Ascending aorta (tissue), 2 donors: ENCODE measurements at regions not wholly inside any gene's neighbourhood (a gene's known extent, or its start where the extent isn't known, plus 50 kb on each side); places are given as distances from the start of the nearest gene placed in this dataset.

Experiments
- DNase-seq, 2 donors: peaks; one replicate each; pipeline ENCODE4 v3.0.0-alpha.2; 2019; ENCODE audit warnings: low spot score in 2 of 2
- H3K27ac ChIP-seq, 2 donors: fragments of 200-600 bp; sonication (generic); one replicate each; pipeline ENCODE4 v1.5.1; 2016 to 2017; ENCODE audit warnings: mild to moderate bottlenecking in 1 of 2
- H3K27me3 ChIP-seq: fragments of 200-600 bp; sonication (generic); one replicate; pipeline ENCODE4 v1.5.1; 2017
- H3K36me3 ChIP-seq, 2 donors: fragments of 200-600 bp; sonication (generic); one replicate each; pipeline ENCODE4 v1.5.1; 2016
- H3K4me1 ChIP-seq, 2 donors: fragments of 200-600 bp; sonication (generic); one replicate each; pipeline ENCODE4 v1.5.1; 2016 to 2017; ENCODE audit warnings: mild to moderate bottlenecking in 1 of 2
- H3K4me3 ChIP-seq, 2 donors: fragments of 200-600 bp; sonication (generic); one replicate each; pipeline ENCODE4 v1.5.1; 2016 to 2017; ENCODE audit warnings: mild to moderate bottlenecking in 1 of 2
- H3K9me3 ChIP-seq, 2 donors: fragments of 200-600 bp; sonication (generic); one replicate each; pipeline ENCODE4 v1.5.1; 2016
- intact Hi-C: fragments of 100-400 bp; cut with DNase I; formaldehyde crosslinking; loops from one replicate; pipeline ENCODE4 v1.15.1; 2023
- TF ChIP-seq, protein P1 (sequence below), 3 experiments: fragments of 200-600 bp in 2 of 3; fragments of 450-650 bp in 1 of 3; sonication (generic) in 2 of 3; IDR thresholded peaks; one replicate each; pipeline ENCODE4 v1.5.1; 2016 to 2019; ENCODE audit warnings: antibody characterized with exemption in 3 of 3, mild to moderate bottlenecking in 1 of 3, moderate library complexity in 1 of 3

DNA sequence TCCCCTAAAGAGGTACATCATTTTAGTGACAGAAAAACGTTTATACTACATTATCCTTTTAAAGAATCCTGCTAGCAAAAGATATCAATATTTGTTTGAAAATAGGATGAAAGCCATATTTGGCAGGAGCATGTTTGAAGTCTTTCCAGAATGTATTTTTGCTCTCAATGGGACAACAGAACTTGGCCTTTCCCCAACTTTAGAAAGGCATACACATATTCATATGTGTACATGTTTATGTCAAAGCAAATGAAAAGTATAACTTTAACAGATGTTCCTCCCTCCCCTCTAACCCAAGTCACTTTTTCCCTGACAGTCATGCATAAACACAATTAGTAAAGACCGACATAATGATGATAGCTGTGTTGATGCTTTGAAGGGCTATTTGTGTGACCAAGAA is 427.8 kb upstream of the CDH6 start:
- H3K9me3 ChIP-seq: no peaks in the 10 kb centered on the region
- TF ChIP-seq, protein P1, sequence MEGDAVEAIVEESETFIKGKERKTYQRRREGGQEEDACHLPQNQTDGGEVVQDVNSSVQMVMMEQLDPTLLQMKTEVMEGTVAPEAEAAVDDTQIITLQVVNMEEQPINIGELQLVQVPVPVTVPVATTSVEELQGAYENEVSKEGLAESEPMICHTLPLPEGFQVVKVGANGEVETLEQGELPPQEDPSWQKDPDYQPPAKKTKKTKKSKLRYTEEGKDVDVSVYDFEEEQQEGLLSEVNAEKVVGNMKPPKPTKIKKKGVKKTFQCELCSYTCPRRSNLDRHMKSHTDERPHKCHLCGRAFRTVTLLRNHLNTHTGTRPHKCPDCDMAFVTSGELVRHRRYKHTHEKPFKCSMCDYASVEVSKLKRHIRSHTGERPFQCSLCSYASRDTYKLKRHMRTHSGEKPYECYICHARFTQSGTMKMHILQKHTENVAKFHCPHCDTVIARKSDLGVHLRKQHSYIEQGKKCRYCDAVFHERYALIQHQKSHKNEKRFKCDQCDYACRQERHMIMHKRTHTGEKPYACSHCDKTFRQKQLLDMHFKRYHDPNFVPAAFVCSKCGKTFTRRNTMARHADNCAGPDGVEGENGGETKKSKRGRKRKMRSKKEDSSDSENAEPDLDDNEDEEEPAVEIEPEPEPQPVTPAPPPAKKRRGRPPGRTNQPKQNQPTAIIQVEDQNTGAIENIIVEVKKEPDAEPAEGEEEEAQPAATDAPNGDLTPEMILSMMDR (IDR thresholded peaks at IDR 0.05): no peak
- peaks cover 0 to 6% of the 10 kb centered on the region in 2 donors for H3K4me1 ChIP-seq
- no peak overlapping the region for H3K4me3 ChIP-seq
- H3K27me3 ChIP-seq: no peaks in the 10 kb centered on the region
- no peak overlapping the region for H3K27ac ChIP-seq
- no peak for DNase-seq
- intact Hi-C loops: no loop called here
- H3K36me3 ChIP-seq: no peaks in the 10 kb centered on the region

DNA sequence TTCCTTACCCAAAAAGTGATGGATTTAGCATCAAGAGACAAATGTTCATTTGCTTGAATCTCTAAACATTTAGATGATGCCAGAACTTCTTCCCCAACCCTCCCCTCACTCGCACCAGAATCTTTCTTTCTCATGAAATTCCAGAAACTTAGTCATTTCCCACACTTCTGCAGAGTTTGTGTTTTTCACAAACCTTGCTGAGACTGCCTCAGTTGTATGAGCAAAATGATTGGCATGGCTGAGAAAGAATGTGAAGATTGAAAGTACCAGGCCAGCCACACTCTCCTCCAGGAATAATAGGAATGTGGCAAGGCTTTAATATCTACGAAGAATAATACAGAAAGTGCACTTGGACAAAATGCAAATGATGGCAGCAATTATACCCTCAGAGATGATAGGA is 428.3 kb upstream of the CDH6 start:
- DNase-seq: no peak
- Histone ChIP-seq H3K4me3 (no peak overlapping the region), H3K27ac (no peak overlapping the region), H3K9me3 (no peaks in the 10 kb centered on the region), H3K27me3 (no peaks in the 10 kb centered on the region), H3K36me3 (no peaks in the 10 kb centered on the region), H3K4me1 (peaks cover 0 to 6% of the 10 kb centered on the region in 2 donors)
- TF ChIP-seq, protein P1 (IDR thresholded peaks at IDR 0.05): no peak
- intact Hi-C loops: no loop called here

DNA sequence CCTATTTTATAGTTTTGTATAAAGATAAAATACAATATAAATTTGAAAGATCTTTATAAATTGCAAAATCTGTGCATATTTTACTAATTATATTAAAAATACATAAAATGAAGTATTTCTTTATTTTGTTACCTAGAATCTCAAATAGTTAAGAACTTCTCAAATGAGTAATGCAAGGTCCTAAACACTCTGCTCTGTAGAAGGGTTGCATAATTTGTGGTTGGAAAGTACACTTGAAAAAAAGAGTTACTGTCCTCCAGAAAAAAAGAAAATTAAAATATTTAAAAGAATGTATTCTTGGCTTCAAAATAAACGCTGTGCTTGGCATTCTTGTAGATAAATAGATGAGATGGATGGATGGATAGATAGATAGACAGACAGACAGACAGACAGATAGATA is 428.8 kb upstream of the CDH6 start:
- H3K27ac ChIP-seq: no peak overlapping the region
- TF ChIP-seq, protein P1 (IDR thresholded peaks at IDR 0.05): no peak
- intact Hi-C loops: no loop called here
- H3K36me3 ChIP-seq: no peaks in the 10 kb centered on the region
- no peak overlapping the region for H3K4me3 ChIP-seq
- peaks cover 0 to 6% of the 10 kb centered on the region in 2 donors for H3K4me1 ChIP-seq
- H3K27me3 ChIP-seq: no peaks in the 10 kb centered on the region
- DNase-seq: no peak
- no peaks in the 10 kb centered on the region for H3K9me3 ChIP-seq

DNA sequence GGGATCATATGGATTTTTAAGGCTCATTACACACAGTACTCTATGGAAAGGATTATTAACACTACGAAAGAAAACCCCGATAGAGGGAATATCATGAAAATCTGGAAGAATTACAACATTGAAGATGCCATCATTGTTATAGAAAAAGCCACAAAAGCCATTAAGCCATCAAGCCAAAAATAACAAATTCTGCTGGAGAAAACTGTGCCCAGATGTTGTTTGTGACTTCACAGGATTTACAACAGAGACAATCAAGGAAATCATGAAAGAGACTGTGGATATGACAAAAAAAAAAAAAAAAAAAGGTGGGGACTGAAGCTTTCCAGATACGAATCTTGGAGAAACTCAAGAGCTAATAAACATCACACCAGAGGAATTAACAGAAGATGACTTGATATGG is 433.8 kb upstream of the CDH6 start:
- H3K9me3 ChIP-seq: no peaks in the 10 kb centered on the region
- TF ChIP-seq, protein P1 (IDR thresholded peaks at IDR 0.05): no peak
- no peaks in the 10 kb centered on the region for H3K27me3 ChIP-seq
- H3K4me1 ChIP-seq: no peaks in the 10 kb centered on the region
- H3K36me3 ChIP-seq: no peaks in the 10 kb centered on the region
- no peak overlapping the region for H3K4me3 ChIP-seq
- DNase-seq: no peak
- intact Hi-C loops: no loop called here
- H3K27ac ChIP-seq: no peak overlapping the region

DNA sequence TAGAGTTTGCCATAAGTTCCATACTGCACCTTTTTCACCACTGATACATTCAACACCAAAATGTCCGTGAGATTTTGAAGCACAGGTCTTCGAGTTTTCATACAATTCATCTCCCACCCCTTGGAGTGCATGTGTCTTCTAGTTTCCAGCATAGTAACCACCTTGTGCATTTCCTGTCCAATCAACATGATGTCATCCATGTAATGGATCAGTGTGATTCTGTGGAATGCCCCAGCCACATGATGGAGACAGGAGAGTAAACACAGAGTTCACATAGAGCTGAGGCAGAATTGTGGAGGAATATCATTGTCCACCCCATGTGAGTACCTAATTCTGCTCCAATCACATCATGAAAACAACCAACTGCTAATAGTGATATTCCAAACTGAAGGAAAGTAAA is 441.5 kb upstream of the CDH6 start:
- intact Hi-C loops: no loop called here
- Histone ChIP-seq H3K27me3 (no peaks in the 10 kb centered on the region), H3K9me3 (no peaks in the 10 kb centered on the region), H3K27ac (no peak overlapping the region), H3K4me3 (no peak overlapping the region), H3K4me1 (no peaks in the 10 kb centered on the region), H3K36me3 (no peaks in the 10 kb centered on the region)
- DNase-seq: no peak
- TF ChIP-seq, protein P1 (IDR thresholded peaks at IDR 0.05): no peak

DNA sequence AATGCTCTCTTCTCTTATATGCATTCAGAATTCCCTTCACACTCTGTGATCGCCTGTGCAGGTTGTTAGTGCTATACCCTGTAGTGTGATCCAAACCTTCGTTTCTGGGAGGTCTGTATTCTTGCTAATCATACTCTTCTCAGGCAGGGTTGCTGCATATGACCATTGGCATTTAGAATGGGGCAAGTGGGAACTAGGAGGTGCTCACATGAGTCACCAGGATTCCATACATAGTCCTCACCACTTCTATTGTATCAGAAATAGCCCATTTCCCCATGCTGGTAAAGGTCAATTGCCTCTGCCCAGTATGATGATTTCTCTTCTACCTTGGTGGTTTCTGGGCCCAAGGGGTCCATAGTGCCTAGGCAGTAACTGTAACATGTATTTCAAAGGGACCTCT is 443.5 kb upstream of the CDH6 start:
- H3K4me1 ChIP-seq: no peaks in the 10 kb centered on the region
- H3K36me3 ChIP-seq: no peaks in the 10 kb centered on the region
- H3K4me3 ChIP-seq: no peak overlapping the region
- no peak for DNase-seq
- H3K9me3 ChIP-seq: no peaks in the 10 kb centered on the region
- H3K27ac ChIP-seq: no peak overlapping the region
- H3K27me3 ChIP-seq: no peaks in the 10 kb centered on the region
- intact Hi-C loops: no loop called here
- TF ChIP-seq, protein P1 (IDR thresholded peaks at IDR 0.05): no peak
